Smooth muscle cell (in vitro differentiated cells): ENCODE measurements at regions not wholly inside any gene's neighbourhood (a gene's known extent, or its start where the extent isn't known, plus 50 kb on each side); places are given as distances from the start of the nearest gene placed in this dataset.
A peak's percentile ranks its signal among the peaks of the same experiment; 100 is the strongest.

Experiments used
- DNase-seq: peaks from one replicate; lab custom pipeline; 2025; ENCODE audit not compliant: unreplicated experiment; lab: John Stamatoyannopoulos, UW
- H2AFZ ChIP-seq: fragments of 200-600 bp; sonication (generic); 2 replicates; pipeline ENCODE4 v1.6.0; 2016; ENCODE audit warnings: antibody characterized with exemption, low read depth, mild to moderate bottlenecking
- H3F3A ChIP-seq: fragments of 200-600 bp; sonication (generic); 2 replicates; pipeline ENCODE4 v1.6.0; 2017; ENCODE audit warnings: antibody characterized with exemption, low read depth
- H3K27ac ChIP-seq: fragments of 200-600 bp; sonication (generic); 2 replicates; pipeline ENCODE4 v1.5.1; 2016; ENCODE audit warnings: low read depth, mild to moderate bottlenecking
- H3K27me3 ChIP-seq: fragments of 200-600 bp; sonication (generic); 2 replicates; pipeline ENCODE4 v1.6.1; 2016; ENCODE audit warnings: low read depth, mild to moderate bottlenecking
- H3K36me3 ChIP-seq: fragments of 200-600 bp; sonication (generic); 2 replicates; pipeline ENCODE4 v1.5.1; 2016; ENCODE audit warnings: low read depth
- H3K4me1 ChIP-seq: fragments of 200-600 bp; sonication (generic); 2 replicates; pipeline ENCODE4 v1.5.1; 2016; ENCODE audit warnings: low read depth
- H3K4me2 ChIP-seq: fragments of 200-600 bp; sonication (generic); 2 replicates; pipeline ENCODE4 v1.6.0; 2016; ENCODE audit warnings: mild to moderate bottlenecking
- H3K4me3 ChIP-seq: fragments of 200-600 bp; sonication (generic); 2 replicates; pipeline ENCODE4 v1.5.1; 2016; ENCODE audit warnings: mild to moderate bottlenecking
- H3K79me2 ChIP-seq: fragments of 200-600 bp; sonication (generic); 2 replicates; pipeline ENCODE4 v1.6.0; 2016; ENCODE audit warnings: low read depth, mild to moderate bottlenecking
- H3K9ac ChIP-seq: fragments of 200-600 bp; sonication (generic); 2 replicates; pipeline ENCODE4 v1.6.0; 2016; ENCODE audit warnings: low read depth
- H3K9me3 ChIP-seq: fragments of 200-600 bp; sonication (generic); replicated peaks from 2 replicates; pipeline ENCODE4 v1.5.1; 2016; ENCODE audit warnings: low read depth
- H4K20me1 ChIP-seq: fragments of 200-600 bp; sonication (generic); 2 replicates; pipeline ENCODE4 v1.6.0; 2016; ENCODE audit warnings: low read depth
- CTCF ChIP-seq: fragments of 200-600 bp; sonication (generic); IDR thresholded peaks from 2 replicates; pipeline ENCODE4 v1.5.1; 2017; ENCODE audit warnings: borderline replicate concordance, mild to moderate bottlenecking, antibody characterized with exemption; ENCODE audit not compliant: insufficient read depth, poor library complexity, severe bottlenecking
- WGBS: methylation state at CpG from one replicate; pipeline ENCODE4 v1.1.7; 2016; ENCODE audit warnings: low lambda C conversion rate; 5-methylcytosine and 5-hydroxymethylcytosine counted together

- WGBS = 61% methylated on average over 3 of the region's 3 CpGs
Measured at GRCh38 chr4:106503116-106504050, 134.8 kb upstream of the GIMD1 start.

GRCh38 chr4:106502106-106502699, 133.6 kb upstream of the GIMD1 start:
- Histone ChIP-seq H3F3A (no peaks in the 10 kb centered on the region), H2AFZ (peak overlapping the region; percentile 61), H3K36me3 (no peaks in the 10 kb centered on the region), H3K4me2 (peak overlapping the region; percentile 62), H3K27me3 (no peaks in the 10 kb centered on the region), H3K4me1 (no peaks in the 10 kb centered on the region), H3K9me3 (no peaks in the 10 kb centered on the region), H3K79me2 (no peaks in the 10 kb centered on the region), H3K4me3 (no peak overlapping the region), H4K20me1 (no peaks in the 10 kb centered on the region), H3K9ac (no peak overlapping the region), H3K27ac (no peak overlapping the region)
- WGBS = 7% methylated on average over 11 of the region's 11 CpGs
- peak; percentile 78 for TF ChIP-seq CTCF
- DNase-seq = no peak

More at GRCh38 chr4:106503116-106504050, 134.8 kb upstream of the GIMD1 start:
- Histone ChIP-seq H3K4me3 (no peak overlapping the region), H3K36me3 (no peaks in the 10 kb centered on the region), H3K9me3 (no peaks in the 10 kb centered on the region), H3K9ac (no peak overlapping the region), H3K4me1 (no peaks in the 10 kb centered on the region), H3K27ac (no peak overlapping the region), H3F3A (no peaks in the 10 kb centered on the region), H3K79me2 (no peaks in the 10 kb centered on the region), H2AFZ (no peak overlapping the region), H4K20me1 (no peaks in the 10 kb centered on the region), H3K27me3 (no peaks in the 10 kb centered on the region), H3K4me2 (no peak overlapping the region)
- no peak for TF ChIP-seq CTCF
- no peak for DNase-seq

GRCh38 chr4:106497271-106497670, 128.7 kb upstream of the GIMD1 start:
- H2AFZ ChIP-seq = no peak overlapping the region
- no peak for DNase-seq
- no peak overlapping the region for H3K27ac ChIP-seq
- no peaks in the 10 kb centered on the region for H4K20me1 ChIP-seq
- H3K9ac ChIP-seq = no peak overlapping the region
- WGBS = 45% methylated on average over 3 of the region's 3 CpGs
- no peaks in the 10 kb centered on the region for H3K79me2 ChIP-seq
- no peaks in the 10 kb centered on the region for H3K27me3 ChIP-seq
- H3F3A ChIP-seq = no peaks in the 10 kb centered on the region
- no peaks in the 10 kb centered on the region for H3K36me3 ChIP-seq
- H3K4me3 ChIP-seq = no peak overlapping the region
- H3K9me3 ChIP-seq = no peaks in the 10 kb centered on the region
- TF ChIP-seq CTCF = no peak
- no peak overlapping the region for H3K4me2 ChIP-seq
- H3K4me1 ChIP-seq = no peaks in the 10 kb centered on the region
